Lower leg skin (tissue), 4 donors: ENCODE measurements at regions not wholly inside any gene's neighbourhood (a gene's known extent, or its start where the extent isn't known, plus 50 kb on each side); places are given as distances from the start of the nearest gene placed in this dataset.

Experiments
- DNase-seq, 2 donors: peaks; one replicate each; pipeline ENCODE4 v3.0.0-alpha.2; 2019; ENCODE audit warnings: low spot score in 2 of 2
- H3K4me3 ChIP-seq: fragments of 200-600 bp; sonication (generic); 2 replicates; pipeline ENCODE4 v1.5.1; 2017; ENCODE audit warnings: mild to moderate bottlenecking, low read depth; ENCODE audit not compliant: poor library complexity, severe bottlenecking
- CTCF ChIP-seq, 3 donors: fragments of 450-650 bp; IDR thresholded peaks; one replicate each; pipeline ENCODE4 v1.5.1; 2016; ENCODE audit warnings: antibody characterized with exemption in 3 of 3, mild to moderate bottlenecking in 3 of 3, moderate library complexity in 2 of 3
- POLR2A ChIP-seq, 2 donors: fragments of 450-650 bp; IDR thresholded peaks; one replicate each; pipeline ENCODE4 v1.6.1; 2016 to 2017; ENCODE audit warnings: antibody characterized with exemption in 2 of 2, mild to moderate bottlenecking in 1 of 2, moderate library complexity in 1 of 2
- WGBS, 2 donors: methylation state at CpG; one replicate each; pipeline ENCODE4 v1.1.5; 2018; 5-methylcytosine and 5-hydroxymethylcytosine counted together
- intact Hi-C: fragments of 100-400 bp; cut with DNase I; formaldehyde crosslinking; loops from one replicate; pipeline ENCODE4 v1.15.0; 2023; ENCODE audit warnings: low total_unique reads

GRCh38 chr6:22010102-22010501 lies 286.7 kb downstream of the PRL start:
- TF ChIP-seq CTCF (IDR thresholded peaks at IDR 0.05) = no peak
- no peak for TF ChIP-seq POLR2A (IDR thresholded peaks at IDR 0.05)
- intact Hi-C loops = no loop called here
- WGBS, 2 donors = 79 to 83% methylated on average over 3 of the region's 3 CpGs
- no peak for DNase-seq
- H3K4me3 ChIP-seq = no peak overlapping the region

DNA sequence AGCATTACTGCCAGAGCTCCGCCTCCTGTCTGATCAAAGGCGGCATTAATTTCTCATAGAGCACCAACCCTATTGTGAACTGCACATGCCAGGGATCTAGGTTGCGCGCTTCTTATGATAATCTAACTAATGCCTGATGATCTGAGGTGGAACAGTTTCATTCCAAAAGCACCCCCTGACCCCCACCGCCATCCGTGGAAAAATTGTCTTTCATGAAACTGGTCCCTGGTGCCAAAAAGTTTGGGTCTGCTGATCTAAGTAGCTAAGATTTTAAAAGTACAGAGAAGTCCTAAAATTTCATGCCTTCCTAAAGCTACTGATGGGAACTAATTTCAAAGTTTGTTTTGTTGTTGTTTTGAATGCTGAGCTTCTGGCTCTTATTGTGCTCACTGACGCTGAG lies 281.6 kb downstream of the PRL start:
- no peak overlapping the region for H3K4me3 ChIP-seq
- 87 to 91% methylated on average over 7 of the region's 7 CpGs for WGBS, 2 donors
- intact Hi-C loops = no loop called here
- TF ChIP-seq POLR2A (IDR thresholded peaks at IDR 0.05) (no peak), CTCF (IDR thresholded peaks at IDR 0.05) (no peak)
- no peak for DNase-seq

DNA sequence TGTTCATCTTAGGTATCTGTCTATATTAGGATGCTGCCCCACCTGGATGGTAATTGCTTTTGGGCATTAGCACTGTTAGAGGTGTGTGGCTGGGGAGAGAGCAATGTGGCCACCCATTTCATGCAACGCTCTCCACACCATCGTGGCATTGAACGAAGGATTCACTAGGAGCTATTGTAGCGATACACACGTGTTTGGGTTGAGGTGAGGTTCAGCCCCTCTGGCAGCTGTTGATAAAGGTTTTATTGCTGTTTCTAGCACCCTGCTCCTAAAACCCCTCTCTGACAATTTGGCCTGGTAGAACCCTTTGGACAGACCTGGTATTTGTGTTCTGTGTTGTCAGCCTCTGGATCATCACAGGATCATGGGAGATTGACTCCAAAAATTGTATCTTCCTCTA lies 280.9 kb downstream of the PRL start:
- no peak overlapping the region for H3K4me3 ChIP-seq
- intact Hi-C loops = no loop called here
- no peak for DNase-seq
- TF ChIP-seq POLR2A (IDR thresholded peaks at IDR 0.05) (no peak), CTCF (IDR thresholded peaks at IDR 0.05) (no peak)
- WGBS, 2 donors = 92 to 95% methylated on average over 5 of the region's 5 CpGs

- 38 to 48% methylated on average over 1 of the region's 1 CpG for WGBS, 2 donors
- no peak for DNase-seq
- intact Hi-C loops = no loop called here
- H3K4me3 ChIP-seq = no peak overlapping the region
- no peak for TF ChIP-seq POLR2A (IDR thresholded peaks at IDR 0.05)
- no peak for TF ChIP-seq CTCF (IDR thresholded peaks at IDR 0.05)
Measured at GRCh38 chr6:22017272-22017671, 279.6 kb downstream of the PRL start.

DNA sequence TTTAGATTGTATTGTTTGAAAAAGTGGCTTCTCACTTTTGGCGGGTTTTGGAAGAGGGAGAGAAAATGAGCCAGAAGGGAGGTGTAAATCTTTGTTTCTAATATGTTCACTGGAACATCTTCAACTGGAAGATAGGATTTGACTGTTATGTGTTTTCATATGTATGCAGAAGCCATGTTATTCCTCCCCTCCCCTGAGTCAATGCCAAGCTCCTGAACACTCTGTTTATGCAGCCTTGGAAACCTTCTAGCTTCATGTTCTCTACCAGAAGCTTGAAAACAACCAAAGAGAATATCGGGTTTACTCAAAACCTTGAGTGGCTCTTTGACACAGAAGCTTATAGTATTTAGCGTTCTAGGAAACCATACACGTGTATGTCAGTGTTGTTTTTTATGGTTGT lies 279.1 kb downstream of the PRL start:
- TF ChIP-seq POLR2A (IDR thresholded peaks at IDR 0.05) (no peak), CTCF (IDR thresholded peaks at IDR 0.05) (no peak)
- 68 to 74% methylated on average over 4 of the region's 4 CpGs for WGBS, 2 donors
- H3K4me3 ChIP-seq = no peak overlapping the region
- no peak for DNase-seq
- intact Hi-C loops = no loop called here

GRCh38 chr6:22019857-22020256 lies 277.0 kb downstream of the PRL start:
- intact Hi-C loops = no loop called here

More at GRCh38 chr6:22019857-22020256, 277.0 kb downstream of the PRL start:
- H3K4me3 ChIP-seq = no peak overlapping the region
- WGBS, 2 donors = 91 to 92% methylated on average over 5 of the region's 5 CpGs
- TF ChIP-seq POLR2A (IDR thresholded peaks at IDR 0.05) (no peak), CTCF (IDR thresholded peaks at IDR 0.05) (no peak)
- no peak for DNase-seq
